Body of pancreas (tissue), 4 donors: ENCODE measurements at regions not wholly inside any gene's neighbourhood (a gene's known extent, or its start where the extent isn't known, plus 50 kb on each side); places are given as distances from the start of the nearest gene placed in this dataset.

Experiments
- ATAC-seq: fragments of 150-250 bp; one replicate; pipeline ENCODE4 v1.9.1; 2016
- DNase-seq, 4 donors: peaks; one replicate each; pipeline ENCODE4 v3.0.0-alpha.2; 2019
- H3K27ac ChIP-seq, 4 donors: fragments of 200-600 bp; sonication (generic); 1 replicate in 3 of 4; 2 replicates in 1 of 4; pipeline versions ENCODE4 v1.5.1 to v1.6.1; 2016 to 2019; ENCODE audit warnings: mild to moderate bottlenecking in 1 of 4, mixed read lengths in 1 of 4, moderate library complexity in 1 of 4
- H3K27me3 ChIP-seq, 2 donors: fragments of 200-600 bp; sonication (generic); one replicate each; pipeline ENCODE4 v1.6.0; 2016; ENCODE audit warnings: mild to moderate bottlenecking in 1 of 2
- H3K36me3 ChIP-seq, 2 donors: fragments of 200-600 bp; sonication (generic); replicated peaks in 1 of 2; 2 replicates each; pipeline ENCODE4 v1.5.1; 2016; ENCODE audit warnings: low read depth in 2 of 2; ENCODE audit not compliant: insufficient read depth in 1 of 2
- H3K4me1 ChIP-seq: fragments of 200-600 bp; sonication (generic); one replicate; pipeline ENCODE4 v1.6.0; 2016
- H3K4me3 ChIP-seq, 2 donors: fragments of 200-600 bp; sonication (generic); 1 replicate in 1 of 2; 2 replicates in 1 of 2; pipeline ENCODE4 v1.5.1; 2016 to 2019
- H3K9me3 ChIP-seq, 3 donors: fragments of 200-600 bp; sonication (generic); 1 replicate in 2 of 3; 2 replicates in 1 of 3; pipeline ENCODE4 v1.5.1; 2016
- POLR2A ChIP-seq, 3 donors: fragments of 450-650 bp; IDR thresholded peaks; one replicate each; pipeline ENCODE4 v1.6.1; 2016; ENCODE audit warnings: antibody characterized with exemption in 3 of 3, mild to moderate bottlenecking in 2 of 3
- WGBS, 2 donors: methylation state at CpG; one replicate each; pipeline ENCODE4 v1.1.5; 2017; 5-methylcytosine and 5-hydroxymethylcytosine counted together
- intact Hi-C: fragments of 100-400 bp; cut with DNase I; formaldehyde crosslinking; loops from one replicate; pipeline ENCODE4 v1.15.1; 2023
- TF ChIP-seq, protein P1 (sequence below), 7 experiments: fragments of 450-650 bp in 4 of 7; fragments of 200-600 bp in 3 of 7; sonication (generic) in 3 of 7; IDR thresholded peaks; one replicate each; pipeline ENCODE4 v1.5.1; 2016 to 2019; ENCODE audit warnings: antibody characterized with exemption in 7 of 7

GRCh38 chr14:97390096-97390724 lies 593.0 kb downstream of the VRK1 start:
- no peaks in the 10 kb centered on the region for H3K36me3 ChIP-seq
- no peaks in the 10 kb centered on the region for H3K9me3 ChIP-seq
- DNase-seq (peak in 3 of 4 donors; percentile 13 to 29 (median 18)), ATAC-seq (peak; percentile 33)
- no peak overlapping the region for H3K4me3 ChIP-seq
- TF ChIP-seq, protein P1, sequence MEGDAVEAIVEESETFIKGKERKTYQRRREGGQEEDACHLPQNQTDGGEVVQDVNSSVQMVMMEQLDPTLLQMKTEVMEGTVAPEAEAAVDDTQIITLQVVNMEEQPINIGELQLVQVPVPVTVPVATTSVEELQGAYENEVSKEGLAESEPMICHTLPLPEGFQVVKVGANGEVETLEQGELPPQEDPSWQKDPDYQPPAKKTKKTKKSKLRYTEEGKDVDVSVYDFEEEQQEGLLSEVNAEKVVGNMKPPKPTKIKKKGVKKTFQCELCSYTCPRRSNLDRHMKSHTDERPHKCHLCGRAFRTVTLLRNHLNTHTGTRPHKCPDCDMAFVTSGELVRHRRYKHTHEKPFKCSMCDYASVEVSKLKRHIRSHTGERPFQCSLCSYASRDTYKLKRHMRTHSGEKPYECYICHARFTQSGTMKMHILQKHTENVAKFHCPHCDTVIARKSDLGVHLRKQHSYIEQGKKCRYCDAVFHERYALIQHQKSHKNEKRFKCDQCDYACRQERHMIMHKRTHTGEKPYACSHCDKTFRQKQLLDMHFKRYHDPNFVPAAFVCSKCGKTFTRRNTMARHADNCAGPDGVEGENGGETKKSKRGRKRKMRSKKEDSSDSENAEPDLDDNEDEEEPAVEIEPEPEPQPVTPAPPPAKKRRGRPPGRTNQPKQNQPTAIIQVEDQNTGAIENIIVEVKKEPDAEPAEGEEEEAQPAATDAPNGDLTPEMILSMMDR (IDR thresholded peaks at IDR 0.05): no peak
- TF ChIP-seq POLR2A (IDR thresholded peaks at IDR 0.05): no peak
- intact Hi-C loops: no loop called here
- H3K4me1 ChIP-seq: no peaks in the 10 kb centered on the region
- 82 to 90% methylated on average over 4 of the region's 4 CpGs for WGBS, 2 donors
- no peak overlapping the region for H3K27ac ChIP-seq
- no peaks in the 10 kb centered on the region for H3K27me3 ChIP-seq

DNA sequence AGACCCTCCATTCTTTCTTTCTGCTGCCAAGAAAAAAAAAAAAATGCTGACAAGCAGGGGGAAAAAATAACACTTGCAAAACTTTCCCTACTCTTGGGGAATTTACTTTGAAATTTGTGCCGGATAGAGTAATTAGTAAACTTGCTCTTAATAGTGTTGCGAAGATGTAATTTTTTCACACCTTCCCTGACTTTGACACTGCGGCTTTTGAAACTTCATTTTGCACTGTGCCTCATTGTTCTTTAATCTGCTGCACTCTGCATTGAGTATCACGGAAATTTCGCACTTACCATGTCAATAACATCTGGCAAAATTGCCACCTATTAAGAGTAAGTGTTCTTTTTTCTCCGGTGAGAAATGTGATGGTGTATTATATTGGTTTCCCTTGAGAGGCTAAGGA lies 596.1 kb downstream of the VRK1 start:
- Histone ChIP-seq H3K36me3 (no peaks in the 10 kb centered on the region), H3K4me1 (no peaks in the 10 kb centered on the region), H3K27me3 (no peaks in the 10 kb centered on the region), H3K9me3 (no peaks in the 10 kb centered on the region), H3K27ac (no peak overlapping the region), H3K4me3 (no peak overlapping the region)
- TF ChIP-seq, protein P1 (IDR thresholded peaks at IDR 0.05): no peak
- TF ChIP-seq POLR2A (IDR thresholded peaks at IDR 0.05): no peak
- ATAC-seq (no peak), DNase-seq (no peak)
- intact Hi-C loops: no loop called here
- WGBS, 2 donors: 20 to 22% methylated on average over 6 of the region's 6 CpGs

- WGBS, 2 donors: 62 to 69% methylated on average over 2 to 4 of the region's 4 CpGs
- DNase-seq: no peak
- H3K36me3 ChIP-seq: no peaks in the 10 kb centered on the region
- H3K4me1 ChIP-seq: no peaks in the 10 kb centered on the region
- no peaks in the 10 kb centered on the region for H3K9me3 ChIP-seq
- no peaks in the 10 kb centered on the region for H3K27me3 ChIP-seq
- H3K4me3 ChIP-seq: no peak overlapping the region
- no peak overlapping the region for H3K27ac ChIP-seq
- intact Hi-C loops: no loop called here
- TF ChIP-seq, protein P1 (IDR thresholded peaks at IDR 0.05): no peak
- no peak for TF ChIP-seq POLR2A (IDR thresholded peaks at IDR 0.05)
- ATAC-seq: no peak
Observed at GRCh38 chr14:97395068-97395467, 597.9 kb downstream of the VRK1 start.

DNA sequence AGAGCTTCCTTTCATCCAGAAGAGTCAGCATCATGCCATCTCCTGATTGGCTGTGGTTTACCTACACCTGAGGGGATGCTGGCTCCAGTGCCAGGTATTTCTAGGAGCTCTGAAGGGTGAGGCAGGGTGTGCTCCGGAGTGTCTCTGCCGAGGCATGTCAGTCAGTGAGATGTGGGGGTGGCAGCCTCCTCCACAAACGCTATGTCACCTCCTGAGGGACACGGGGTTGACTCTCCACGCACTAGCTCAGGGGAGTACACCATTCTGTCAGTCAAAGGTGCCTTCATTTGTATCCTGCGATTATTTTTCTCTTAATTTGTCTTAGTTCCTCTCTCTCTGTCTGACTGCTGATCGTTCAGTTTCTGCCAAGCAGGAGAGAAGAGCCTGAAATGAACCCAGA lies 604.5 kb downstream of the VRK1 start:
- H3K4me3 ChIP-seq: no peak overlapping the region
- H3K36me3 ChIP-seq: no peaks in the 10 kb centered on the region
- ATAC-seq (no peak), DNase-seq (no peak)
- no peaks in the 10 kb centered on the region for H3K4me1 ChIP-seq
- 67 to 70% methylated on average over 5 to 7 of the region's 7 CpGs for WGBS, 2 donors
- no peaks in the 10 kb centered on the region for H3K27me3 ChIP-seq
- H3K9me3 ChIP-seq: no peaks in the 10 kb centered on the region
- no peak for TF ChIP-seq POLR2A (IDR thresholded peaks at IDR 0.05)
- TF ChIP-seq, protein P1 (IDR thresholded peaks at IDR 0.05): no peak
- H3K27ac ChIP-seq: no peak overlapping the region
- intact Hi-C loops: no loop called here

DNA sequence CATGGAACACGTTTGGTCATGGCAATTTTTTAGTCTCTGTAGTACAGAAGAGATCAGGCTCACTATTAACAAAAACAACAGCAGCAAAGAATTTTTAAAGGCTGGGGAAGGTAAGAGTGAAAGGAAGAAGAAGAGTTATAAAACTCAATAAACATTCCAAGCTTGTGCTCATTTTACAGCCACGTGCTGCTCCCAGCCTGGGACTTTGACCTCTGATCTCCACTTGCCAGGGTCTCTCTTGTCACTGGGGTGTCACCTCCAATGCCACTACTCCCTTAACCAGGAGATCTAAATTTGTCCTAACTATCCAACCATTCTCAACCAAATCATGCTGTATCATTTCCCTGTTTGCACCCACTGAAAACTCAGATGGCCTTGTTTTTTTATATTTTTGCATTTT lies 605.1 kb downstream of the VRK1 start:
- ATAC-seq: no peak
- DNase-seq: no peak
- no peak overlapping the region for H3K27ac ChIP-seq
- H3K36me3 ChIP-seq: no peaks in the 10 kb centered on the region
- WGBS, 2 donors: 21 to 26% methylated on average over 2 of the region's 2 CpGs
- no peaks in the 10 kb centered on the region for H3K27me3 ChIP-seq
- intact Hi-C loops: no loop called here
- no peak for TF ChIP-seq POLR2A (IDR thresholded peaks at IDR 0.05)
- TF ChIP-seq, protein P1 (IDR thresholded peaks at IDR 0.05): no peak
- H3K4me1 ChIP-seq: no peaks in the 10 kb centered on the region
- no peaks in the 10 kb centered on the region for H3K9me3 ChIP-seq
- H3K4me3 ChIP-seq: no peak overlapping the region
